Left hindlimb (tissue), 1 donor: ENCODE measurements at regions not wholly inside any gene's neighbourhood (a gene's known extent, or its start where the extent isn't known, plus 50 kb on each side); places are given as distances from the start of the nearest gene placed in this dataset.
"Not testable (repeated sequence)": the region's sequence is repeated elsewhere in the genome, so short reads cannot be mapped to it uniquely, and the experiment has no call there.

ENCODE experiments used
- DNase-seq: peaks from one replicate; pipeline ENCODE4 v3.0.0-alpha.2; 2018

DNA sequence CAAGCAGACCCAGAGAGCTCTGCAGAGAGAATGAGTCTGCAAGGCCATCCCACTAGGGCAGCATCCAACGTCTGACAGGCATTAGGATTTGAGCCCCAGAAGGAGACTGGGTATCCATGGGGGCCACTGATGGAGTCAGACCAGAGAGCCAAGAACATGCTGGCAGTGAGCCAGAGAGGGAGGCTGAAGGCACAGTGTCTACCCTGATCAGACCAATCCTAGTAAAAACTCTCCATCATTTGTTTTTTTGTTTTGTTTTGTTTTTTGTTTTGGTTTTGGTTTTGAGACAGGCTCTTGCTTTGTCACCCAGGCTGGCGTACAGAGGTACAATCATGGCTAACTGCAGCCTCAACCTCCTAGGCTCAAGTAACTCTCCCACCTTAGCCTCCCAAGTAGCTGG lies 133.1 kb upstream of the LYZL2 start:
- peak; percentile 20 for DNase-seq

GRCh38 chr10:30759423-30759822 lies 129.9 kb upstream of the LYZL2 start:
- no peak for DNase-seq

- no peak for DNase-seq
Observed at GRCh38 chr10:30758338-30758737, 128.8 kb upstream of the LYZL2 start.

DNA sequence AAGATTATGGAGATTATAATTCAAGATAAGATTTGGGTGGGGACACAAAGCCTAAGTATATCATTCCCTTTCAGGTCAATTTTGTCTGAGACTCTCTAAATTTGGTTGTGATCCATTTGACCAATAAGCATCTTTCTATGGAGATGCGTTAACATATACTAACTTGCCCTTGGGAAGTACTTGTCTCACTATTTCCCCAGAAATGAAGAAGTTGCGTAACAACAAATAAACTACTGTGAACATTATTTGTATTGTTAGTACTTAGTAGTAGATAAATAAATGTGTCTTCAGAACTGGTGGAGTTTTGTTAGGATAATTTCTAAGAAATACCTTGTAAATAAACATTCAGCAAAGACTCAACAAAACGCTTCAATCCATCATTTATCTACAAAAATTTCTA lies 127.3 kb upstream of the LYZL2 start:
- no peak for DNase-seq

DNA sequence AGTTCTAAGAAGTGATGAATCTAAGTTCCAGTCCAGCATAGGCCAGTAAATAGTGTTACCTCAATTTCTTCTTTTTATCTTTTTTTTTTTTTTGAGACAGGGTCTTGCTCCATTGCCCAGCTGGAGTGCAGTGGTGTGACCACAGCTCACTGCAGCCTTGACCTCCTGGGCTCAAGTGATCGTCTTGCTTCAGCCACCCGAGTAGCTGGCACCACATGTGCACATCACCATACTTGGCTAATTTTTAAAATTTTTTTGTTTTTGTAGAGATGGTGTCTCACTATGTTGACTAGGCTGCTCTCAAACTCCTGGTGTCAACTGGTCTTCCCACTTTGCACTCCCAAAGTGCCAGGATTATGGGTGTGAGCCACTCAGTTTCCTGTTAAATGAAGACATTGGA lies 126.6 kb upstream of the LYZL2 start:
- no peak for DNase-seq

DNA sequence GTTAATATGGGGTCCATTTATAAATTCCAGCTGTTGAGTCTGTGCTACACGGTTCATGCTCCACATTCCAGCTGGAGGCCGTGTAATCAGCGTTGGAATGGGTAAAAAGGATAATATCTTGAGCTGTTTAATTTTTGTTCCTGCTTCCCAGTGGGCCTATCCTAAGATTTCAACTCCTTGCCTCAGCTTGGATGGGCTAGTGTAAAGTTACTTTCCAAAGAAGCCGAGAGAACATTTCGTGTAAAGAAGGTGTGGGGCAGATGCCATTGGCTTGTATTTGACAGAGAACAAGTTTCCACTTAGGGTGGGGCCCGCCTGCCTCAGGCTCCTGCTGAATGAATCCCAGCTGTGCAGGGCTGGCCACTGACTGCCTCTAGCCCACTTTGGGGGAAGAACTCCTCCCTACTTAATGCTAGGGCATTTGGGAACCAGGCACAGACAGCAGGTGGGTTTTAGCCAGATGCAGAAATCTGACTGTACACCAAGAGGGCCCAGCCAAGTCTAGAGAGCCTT lies 125.9 kb upstream of the LYZL2 start:
- peak; percentile 91 for DNase-seq

- peak; percentile 15 for DNase-seq
Observed at GRCh38 chr10:30752481-30752881, 122.9 kb upstream of the LYZL2 start.

- peak; percentile 85 for DNase-seq
Observed at GRCh38 chr10:30751678-30752331, 122.3 kb upstream of the LYZL2 start.

DNA sequence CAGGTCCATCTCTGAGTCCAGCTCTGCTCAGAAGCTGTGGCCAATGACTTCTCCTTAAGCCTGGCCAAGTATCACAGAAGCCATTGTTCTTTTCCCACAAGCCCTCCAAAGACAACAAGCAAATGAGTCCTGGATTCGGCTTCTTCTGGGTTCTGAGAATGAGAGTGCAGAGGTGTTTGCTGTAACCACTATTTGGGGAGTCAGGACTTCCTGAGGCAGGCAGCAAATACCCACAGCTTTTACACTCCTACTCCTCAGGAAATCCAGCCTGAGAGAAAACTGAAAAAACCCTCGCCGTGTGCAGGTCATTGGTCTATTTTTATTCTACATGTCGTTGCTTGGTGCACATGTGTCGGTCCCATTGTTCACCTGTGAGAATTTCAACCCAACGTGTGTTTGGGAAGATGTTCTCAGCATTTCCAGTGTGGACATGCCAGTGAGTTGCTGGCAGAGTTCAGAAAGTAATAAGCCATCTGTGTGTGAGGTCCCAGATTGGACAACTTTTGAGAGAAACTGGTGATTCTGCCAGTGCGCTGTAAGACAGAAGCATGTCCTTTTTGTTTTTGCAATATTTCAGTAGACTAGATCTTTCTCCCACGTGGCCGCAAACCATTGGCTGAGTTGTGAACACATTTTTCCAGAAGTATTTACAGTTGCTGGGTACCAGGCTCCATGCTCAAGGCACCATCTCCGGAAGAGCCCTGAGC lies 121.6 kb upstream of the LYZL2 start:
- DNase-seq = peak; percentile 6

- DNase-seq = no peak
Observed at GRCh38 chr10:30749385-30749784, 119.8 kb upstream of the LYZL2 start.

- no peak for DNase-seq
Observed at GRCh38 chr10:30748152-30748973, 118.8 kb upstream of the LYZL2 start.

GRCh38 chr10:30747633-30748032 lies 118.1 kb upstream of the LYZL2 start:
- DNase-seq = no peak

DNA sequence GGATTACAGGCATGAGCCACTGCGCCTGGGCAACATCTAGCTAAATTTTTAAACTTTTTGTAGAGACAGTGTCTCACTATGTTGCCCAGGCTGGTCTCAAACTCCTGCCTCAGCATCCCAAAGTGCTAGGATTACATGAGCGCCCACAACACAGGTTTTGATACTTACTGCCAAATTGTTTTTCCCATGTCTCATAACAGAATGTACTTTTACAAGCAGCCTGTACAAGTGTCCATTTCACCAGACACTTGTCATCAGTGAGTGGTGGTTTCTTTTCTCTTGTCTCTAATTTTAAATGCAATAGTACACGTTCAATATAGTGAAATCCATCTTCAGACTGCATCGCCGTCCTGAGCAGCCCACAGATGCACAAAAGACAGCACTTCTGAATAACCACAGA lies 116.4 kb upstream of the LYZL2 start:
- DNase-seq = no peak

DNA sequence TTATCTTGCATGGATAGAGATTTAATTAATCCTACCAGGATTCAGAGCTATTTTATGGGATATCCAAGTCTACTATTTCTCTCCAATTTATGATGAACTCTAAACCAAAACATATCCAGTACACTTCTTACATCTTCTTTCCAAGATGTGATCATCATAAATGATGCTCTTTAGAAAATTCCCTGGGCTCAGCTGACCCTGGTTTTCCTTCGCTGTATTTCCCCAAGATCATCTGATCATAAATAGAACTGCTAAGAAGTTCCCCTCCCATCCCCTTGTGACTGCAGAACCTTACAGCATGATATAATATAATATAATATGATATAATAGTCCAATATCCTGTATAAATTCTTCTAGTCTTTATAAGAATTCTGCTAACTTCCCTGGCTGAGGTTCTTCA lies 114.6 kb upstream of the LYZL2 start:
- no peak for DNase-seq

DNA sequence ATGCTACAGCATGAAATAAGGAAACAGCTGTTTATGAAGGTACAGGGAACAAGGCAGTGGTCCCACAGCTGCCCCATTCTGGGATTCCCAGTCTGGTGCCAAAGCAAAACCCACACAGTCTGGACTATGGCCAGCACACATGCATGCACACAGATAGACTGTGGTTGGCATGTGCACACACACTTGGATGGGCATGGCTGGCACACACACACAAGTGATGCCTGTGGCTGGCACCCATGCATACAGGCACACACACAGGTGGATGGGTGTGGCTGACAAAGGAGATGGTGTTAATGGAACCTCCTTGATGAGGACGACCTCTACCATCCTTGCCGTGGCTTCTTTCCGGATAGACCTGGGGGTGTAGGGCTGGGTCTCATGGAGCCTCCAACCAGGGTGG lies 114.0 kb upstream of the LYZL2 start:
- DNase-seq = no peak

- no peak for DNase-seq
Observed at GRCh38 chr10:30742471-30742870, 112.9 kb upstream of the LYZL2 start.

GRCh38 chr10:30740774-30741173 lies 111.2 kb upstream of the LYZL2 start:
- DNase-seq = not testable (repeated sequence)

- DNase-seq = no peak
Observed at GRCh38 chr10:30738416-30738815, 108.9 kb upstream of the LYZL2 start.

- DNase-seq = no peak
Observed at GRCh38 chr10:30737931-30738391, 108.4 kb upstream of the LYZL2 start.

DNA sequence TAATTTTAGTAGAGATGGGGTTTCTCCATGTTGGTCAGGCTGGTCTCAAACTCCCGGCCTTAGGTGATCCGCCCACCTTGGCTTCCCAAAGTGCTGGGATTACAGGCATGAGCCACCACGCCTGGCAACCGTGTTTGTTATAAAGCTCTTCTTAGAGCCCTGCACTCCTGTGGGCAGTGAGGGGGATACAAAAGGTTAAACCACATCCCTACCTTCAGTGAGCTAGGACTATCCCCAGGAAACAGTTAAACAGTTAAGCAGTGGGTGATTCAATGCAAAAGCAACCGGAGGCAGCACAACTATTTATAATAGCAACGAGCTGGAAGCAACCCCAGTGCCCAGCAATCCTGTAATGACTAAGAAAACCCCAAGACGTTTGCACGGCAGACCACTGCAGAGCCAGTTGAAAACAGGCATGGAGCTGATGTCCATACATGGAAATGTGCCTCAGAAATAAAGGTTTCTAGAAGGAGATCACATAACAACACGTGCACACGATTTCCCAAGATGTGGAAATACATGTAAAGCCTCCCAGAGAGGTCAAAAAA lies 107.2 kb upstream of the LYZL2 start:
- DNase-seq = no peak

DNA sequence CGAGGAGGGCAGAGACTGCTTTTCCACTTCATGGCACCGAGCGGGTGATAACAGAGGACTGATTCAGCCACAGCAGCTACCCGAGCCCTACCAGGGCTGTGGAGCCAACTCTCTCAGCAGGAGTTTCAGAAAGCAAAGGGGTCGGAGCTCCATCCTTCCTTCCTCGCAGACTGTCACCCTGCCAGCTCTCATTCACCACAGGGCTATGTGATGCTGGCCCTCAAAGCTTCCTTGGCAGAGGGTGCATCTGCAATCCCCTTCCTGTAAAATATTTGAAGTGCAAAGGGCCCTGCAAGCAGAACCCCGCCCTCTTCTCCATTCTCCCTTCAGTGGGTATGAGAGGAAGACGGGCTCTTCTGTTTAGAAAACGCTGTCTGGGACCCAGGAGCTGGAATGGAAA lies 105.3 kb upstream of the LYZL2 start:
- DNase-seq = no peak

DNA sequence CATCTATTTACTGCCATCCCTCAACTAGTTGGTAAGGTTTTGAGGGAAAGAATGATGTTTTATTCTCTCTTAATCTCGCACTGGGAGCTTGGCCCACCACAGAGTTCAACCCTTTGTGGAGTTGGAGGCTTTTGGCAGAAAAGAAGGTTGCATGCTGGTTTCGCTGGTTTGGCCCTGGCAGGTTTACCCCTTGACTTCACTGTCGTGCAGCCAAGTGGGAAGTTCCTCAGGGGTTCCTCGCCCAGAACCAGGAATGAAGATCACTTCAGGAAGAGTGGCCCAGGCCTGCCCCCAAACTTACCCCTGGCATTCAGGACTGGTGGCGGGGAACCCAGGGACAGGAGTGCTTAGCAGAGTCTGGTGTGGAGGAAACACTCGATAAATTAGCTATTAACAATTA lies 103.1 kb upstream of the LYZL2 start:
- DNase-seq = no peak

GRCh38 chr10:30731963-30732362 lies 102.4 kb upstream of the LYZL2 start:
- no peak for DNase-seq
